Fibroblast of mammary gland (primary cell): ENCODE measurements at regions not wholly inside any gene's neighbourhood (a gene's known extent, or its start where the extent isn't known, plus 50 kb on each side); places are given as distances from the start of the nearest gene placed in this dataset.

Experiments
- DNase-seq: peaks from one replicate; pipeline ENCODE4 v3.0.0-alpha.2; 2010; ENCODE audit warnings: low read depth
- H3K4me3 ChIP-seq: 2 replicates; pipeline ENCODE4 v1.5.1; 2011; ENCODE audit warnings: low read depth, mild to moderate bottlenecking, low read length, moderate library complexity; ENCODE audit not compliant: control insufficient read depth
- TF ChIP-seq, protein P1 (sequence below): conservative IDR thresholded peaks from 2 replicates; pipeline ENCODE4 v1.5.1; 2011; ENCODE audit warnings: low read depth, low read length, inconsistent platforms; ENCODE audit not compliant: control insufficient read depth, insufficient read depth

DNA sequence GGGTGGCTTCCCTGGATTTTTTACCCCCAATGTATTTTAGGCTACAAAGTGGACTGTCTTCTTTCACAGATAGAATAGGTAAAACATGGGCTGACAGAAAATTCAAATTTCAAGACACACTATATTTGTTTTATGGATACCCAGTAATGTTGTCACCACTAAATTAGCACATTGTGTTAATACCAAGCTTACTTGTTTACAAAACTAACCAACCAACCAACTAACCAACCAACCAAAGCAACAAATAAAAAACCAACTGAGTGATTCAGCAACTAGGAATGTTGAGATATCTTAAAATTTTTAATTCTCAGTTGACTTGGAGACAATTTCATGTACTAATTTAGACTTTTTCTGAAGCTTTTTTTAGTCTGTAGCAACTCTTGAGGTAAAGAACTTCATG lies 69.3 kb upstream of the CTSC start:
- no peak for DNase-seq
- no peak overlapping the region for H3K4me3 ChIP-seq
- TF ChIP-seq, protein P1, sequence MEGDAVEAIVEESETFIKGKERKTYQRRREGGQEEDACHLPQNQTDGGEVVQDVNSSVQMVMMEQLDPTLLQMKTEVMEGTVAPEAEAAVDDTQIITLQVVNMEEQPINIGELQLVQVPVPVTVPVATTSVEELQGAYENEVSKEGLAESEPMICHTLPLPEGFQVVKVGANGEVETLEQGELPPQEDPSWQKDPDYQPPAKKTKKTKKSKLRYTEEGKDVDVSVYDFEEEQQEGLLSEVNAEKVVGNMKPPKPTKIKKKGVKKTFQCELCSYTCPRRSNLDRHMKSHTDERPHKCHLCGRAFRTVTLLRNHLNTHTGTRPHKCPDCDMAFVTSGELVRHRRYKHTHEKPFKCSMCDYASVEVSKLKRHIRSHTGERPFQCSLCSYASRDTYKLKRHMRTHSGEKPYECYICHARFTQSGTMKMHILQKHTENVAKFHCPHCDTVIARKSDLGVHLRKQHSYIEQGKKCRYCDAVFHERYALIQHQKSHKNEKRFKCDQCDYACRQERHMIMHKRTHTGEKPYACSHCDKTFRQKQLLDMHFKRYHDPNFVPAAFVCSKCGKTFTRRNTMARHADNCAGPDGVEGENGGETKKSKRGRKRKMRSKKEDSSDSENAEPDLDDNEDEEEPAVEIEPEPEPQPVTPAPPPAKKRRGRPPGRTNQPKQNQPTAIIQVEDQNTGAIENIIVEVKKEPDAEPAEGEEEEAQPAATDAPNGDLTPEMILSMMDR: no peak

DNA sequence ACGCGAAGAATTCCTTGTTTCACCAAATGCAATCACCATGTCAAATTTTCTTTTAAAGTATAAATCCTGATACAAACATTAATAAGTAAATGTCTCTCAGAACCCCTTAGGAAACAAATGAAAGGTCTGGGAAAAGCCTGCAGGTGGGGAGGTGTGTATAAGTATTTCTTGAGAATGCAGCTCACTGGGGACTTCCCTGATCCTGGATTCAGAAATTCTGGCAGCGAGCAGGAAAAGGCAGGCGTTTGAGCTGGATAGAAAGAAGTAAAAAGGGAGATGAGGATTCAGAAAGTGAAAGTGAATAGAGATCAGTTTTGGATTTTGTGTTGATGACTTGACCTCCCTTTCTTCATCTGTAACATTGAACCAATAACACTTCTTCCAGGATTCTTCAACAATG lies 68.3 kb upstream of the CTSC start:
- TF ChIP-seq, protein P1: no peak
- DNase-seq: no peak
- H3K4me3 ChIP-seq: no peak overlapping the region

DNA sequence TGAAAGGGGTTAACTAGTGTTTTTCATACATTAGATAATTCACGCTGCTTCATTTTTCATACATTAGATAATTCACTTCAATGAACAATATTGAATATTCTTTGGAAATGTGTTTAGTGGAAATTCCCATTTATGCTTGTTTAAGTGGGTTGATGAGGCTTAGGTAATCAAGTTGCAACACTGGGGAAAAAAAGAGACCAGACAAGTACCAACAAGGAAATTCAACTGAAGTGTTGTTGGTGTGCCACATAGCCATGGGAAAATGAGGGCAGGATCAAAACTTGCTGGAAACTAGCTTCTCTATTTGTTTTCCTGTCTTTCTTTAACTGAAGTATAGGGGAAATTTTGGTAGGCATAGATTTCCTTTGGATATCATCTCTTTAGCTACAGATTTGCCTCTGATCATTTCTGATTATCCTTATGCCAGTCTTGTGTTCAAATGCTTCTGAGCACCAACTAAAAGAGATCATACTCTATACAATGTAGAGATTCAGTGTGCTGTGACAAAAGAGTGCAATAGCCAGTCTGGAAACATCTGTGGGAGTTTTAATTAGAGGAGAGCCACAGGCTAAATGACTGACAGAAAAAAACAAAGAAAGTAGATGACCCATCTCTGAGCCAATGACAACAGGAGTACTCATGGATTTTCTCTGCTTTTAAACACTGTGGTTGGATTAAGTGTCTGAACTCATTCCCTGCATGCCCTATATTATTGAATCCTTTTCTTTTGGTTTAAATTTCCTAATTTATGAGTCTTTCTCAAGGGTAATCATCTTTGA lies 67.6 kb upstream of the CTSC start:
- no peak for DNase-seq
- TF ChIP-seq, protein P1: no peak
- no peak overlapping the region for H3K4me3 ChIP-seq

DNA sequence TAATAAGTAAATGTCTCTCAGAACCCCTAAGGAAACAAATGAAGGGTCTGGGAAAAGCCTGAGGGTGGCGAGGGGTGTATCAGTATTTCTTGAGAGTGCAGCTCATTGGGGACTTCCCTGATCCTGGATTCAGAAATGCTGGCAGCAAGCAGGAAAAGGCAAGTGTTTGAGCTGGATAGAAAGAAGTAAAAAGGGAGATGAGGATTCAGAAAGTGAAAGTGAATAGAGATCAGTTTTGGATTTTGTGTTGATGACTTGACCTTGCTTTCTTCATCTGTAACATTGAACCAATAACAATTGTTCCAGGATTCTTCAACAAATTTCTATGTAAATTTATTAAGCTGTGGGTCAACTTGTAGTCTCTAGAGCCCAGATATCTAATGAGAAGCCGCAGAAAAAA lies 66.9 kb upstream of the CTSC start:
- DNase-seq: no peak
- TF ChIP-seq, protein P1: no peak
- no peak overlapping the region for H3K4me3 ChIP-seq

DNA sequence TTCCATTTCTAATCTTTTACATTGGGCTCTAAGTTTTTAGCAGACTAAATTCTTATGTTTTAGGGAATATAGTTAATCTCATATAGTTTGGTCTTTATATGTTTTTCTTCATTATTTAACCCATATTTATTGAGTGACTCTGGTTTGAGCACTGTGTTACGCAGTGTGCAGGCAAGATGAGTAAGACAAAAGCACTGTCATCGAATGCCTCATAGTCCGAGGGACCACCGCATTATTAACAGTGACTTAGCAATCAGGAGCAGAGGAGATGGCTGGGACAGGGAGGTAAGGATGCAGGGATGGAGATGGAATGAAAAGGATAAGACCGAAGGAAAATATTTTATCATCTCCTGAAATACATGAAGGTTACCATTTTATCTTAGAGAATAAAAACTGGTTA lies 65.2 kb upstream of the CTSC start:
- DNase-seq: peak; percentile 78
- H3K4me3 ChIP-seq: no peak overlapping the region
- TF ChIP-seq, protein P1: no peak

DNA sequence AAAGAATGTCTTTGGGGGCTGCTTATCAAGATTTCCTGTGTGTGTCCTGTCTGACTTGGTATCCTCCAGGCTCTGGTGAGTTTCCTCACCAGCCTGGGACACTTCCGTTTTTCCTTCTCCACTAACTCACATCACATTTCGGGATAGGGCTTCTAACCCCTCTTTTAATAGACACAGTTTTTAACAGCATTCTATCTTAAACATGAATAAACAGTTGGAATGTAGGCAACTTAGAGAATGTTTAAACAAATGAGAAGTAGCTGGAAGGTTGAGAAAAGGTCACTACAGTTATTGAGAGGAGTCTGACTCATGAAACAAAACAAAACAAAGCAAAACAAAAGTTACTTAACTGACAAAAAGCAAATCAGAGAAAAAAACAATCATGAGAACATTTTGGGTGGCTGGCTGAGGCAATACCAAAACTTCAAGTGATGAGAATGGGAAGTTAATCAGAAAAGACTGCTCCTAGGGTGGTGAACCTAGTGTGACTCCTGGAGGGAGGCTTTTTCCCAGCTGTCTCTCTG lies 64.7 kb upstream of the CTSC start:
- DNase-seq: peak; percentile 91
- no peak overlapping the region for H3K4me3 ChIP-seq
- TF ChIP-seq, protein P1: no peak
